ENCODE measurements at regions not wholly inside any gene's neighbourhood (a gene's known extent, or its start where the extent isn't known, plus 50 kb on each side); places are given as distances from the start of the nearest gene placed in this dataset.
"Not testable (repeated sequence)": the region's sequence is repeated elsewhere in the genome, so short reads cannot be mapped to it uniquely, and the experiment has no call there.

- H3K4me3 ChIP-seq (ENCODE audit: low read length), result no peak overlapping the region
- no peak for TF ChIP-seq ZNF274 (IDR thresholded peaks at IDR 0.05; ENCODE audit: low read depth, low read length)
Measured at GRCh38 chr9:31519424-31519823, 865.0 kb upstream of the ACO1 start.

- H3K4me3 ChIP-seq (ENCODE audit: low read length), result no peak overlapping the region
- no peak for TF ChIP-seq ZNF274 (IDR thresholded peaks at IDR 0.05; ENCODE audit: low read depth, low read length)
Measured at GRCh38 chr9:31519826-31520225, 864.6 kb upstream of the ACO1 start.

- TF ChIP-seq ZNF274 (IDR thresholded peaks at IDR 0.05; ENCODE audit: low read depth, low read length), result no peak
- no peak overlapping the region for H3K4me3 ChIP-seq (ENCODE audit: low read length)
Measured at GRCh38 chr9:31520301-31521085, 864.0 kb upstream of the ACO1 start.

- TF ChIP-seq ZNF274 (IDR thresholded peaks at IDR 0.05; ENCODE audit: low read depth, low read length), result no peak
- H3K4me3 ChIP-seq (ENCODE audit: low read length), result no peak overlapping the region
Measured at GRCh38 chr9:31535651-31536050, 848.8 kb upstream of the ACO1 start.

- no peak overlapping the region for H3K4me3 ChIP-seq (ENCODE audit: low read length)
- TF ChIP-seq ZNF274 (IDR thresholded peaks at IDR 0.05; ENCODE audit: low read depth, low read length), result no peak
Measured at GRCh38 chr9:31536471-31536870, 848.0 kb upstream of the ACO1 start.

GRCh38 chr9:31541721-31542281 lies 842.6 kb upstream of the ACO1 start:
- TF ChIP-seq ZNF274 (IDR thresholded peaks at IDR 0.05; ENCODE audit: low read depth, low read length), result no peak
- H3K4me3 ChIP-seq (ENCODE audit: low read length), result no peak overlapping the region

GRCh38 chr9:31542384-31543055 lies 841.9 kb upstream of the ACO1 start:
- no peak for TF ChIP-seq ZNF274 (IDR thresholded peaks at IDR 0.05; ENCODE audit: low read depth, low read length)

GRCh38 chr9:31554941-31555340 lies 829.5 kb upstream of the ACO1 start:
- H3K4me3 ChIP-seq (ENCODE audit: low read length), result no peak overlapping the region
- no peak for TF ChIP-seq ZNF274 (IDR thresholded peaks at IDR 0.05; ENCODE audit: low read depth, low read length)

More at GRCh38 chr9:31542384-31543055, 841.9 kb upstream of the ACO1 start:
- no peak overlapping the region for H3K4me3 ChIP-seq (ENCODE audit: low read length)

- no peak overlapping the region for H3K4me3 ChIP-seq (ENCODE audit: low read length)
- TF ChIP-seq ZNF274 (IDR thresholded peaks at IDR 0.05; ENCODE audit: low read depth, low read length), result no peak
Measured at GRCh38 chr9:31556667-31557463, 827.6 kb upstream of the ACO1 start.

- H3K4me3 ChIP-seq (ENCODE audit: low read length), result not testable (repeated sequence)
Measured at GRCh38 chr9:31572190-31572589, 812.3 kb upstream of the ACO1 start.

- no peak for TF ChIP-seq ZNF274 (IDR thresholded peaks at IDR 0.05; ENCODE audit: low read depth, low read length)
- no peak overlapping the region for H3K4me3 ChIP-seq (ENCODE audit: low read length)
Measured at GRCh38 chr9:31573561-31573960, 810.9 kb upstream of the ACO1 start.

GRCh38 chr9:31574006-31574765 lies 810.3 kb upstream of the ACO1 start:
- no peak overlapping the region for H3K4me3 ChIP-seq (ENCODE audit: low read length)
- TF ChIP-seq ZNF274 (IDR thresholded peaks at IDR 0.05; ENCODE audit: low read depth, low read length), result no peak

- no peak for TF ChIP-seq ZNF274 (IDR thresholded peaks at IDR 0.05; ENCODE audit: low read depth, low read length)
- no peak overlapping the region for H3K4me3 ChIP-seq (ENCODE audit: low read length)
Measured at GRCh38 chr9:31582071-31582470, 802.4 kb upstream of the ACO1 start.

- no peak for TF ChIP-seq ZNF274 (IDR thresholded peaks at IDR 0.05; ENCODE audit: low read depth, low read length)
- H3K4me3 ChIP-seq (ENCODE audit: low read length), result no peak overlapping the region
Measured at GRCh38 chr9:31582561-31582960, 801.9 kb upstream of the ACO1 start.

Data from GM08714 (cell line).